GM23338 (cell line): ENCODE measurements at regions not wholly inside any gene's neighbourhood (a gene's known extent, or its start where the extent isn't known, plus 50 kb on each side); places are given as distances from the start of the nearest gene placed in this dataset.

Experiments
- ATAC-seq: fragments of 200-7000 bp; cut with Tn5 transposase; 3 replicates; pipeline ENCODE4 v1.9.1; 2020
- DNase-seq: peaks from one replicate; pipeline ENCODE4 v3.0.0-alpha.2; 2015; ENCODE audit warnings: low spot score
- H2AFZ ChIP-seq: fragments of 200-600 bp; sonication (generic); 2 replicates; pipeline ENCODE4 v1.8.0; 2016; ENCODE audit warnings: antibody characterized with exemption, mild to moderate bottlenecking, moderate library complexity
- H3F3A ChIP-seq: fragments of 200-600 bp; sonication (generic); replicated peaks from 2 replicates; pipeline ENCODE4 v1.8.0; 2017; ENCODE audit warnings: antibody characterized with exemption, mixed run types, low read depth
- H3K27ac ChIP-seq: fragments of 200-600 bp; sonication (generic); 2 replicates; pipeline ENCODE4 v1.6.1; 2016; ENCODE audit warnings: low read depth
- H3K27me3 ChIP-seq: fragments of 200-600 bp; sonication (generic); 2 replicates; pipeline ENCODE4 v1.8.0; 2016; ENCODE audit warnings: mild to moderate bottlenecking, mixed run types, moderate library complexity; ENCODE audit not compliant: insufficient read depth
- H3K36me3 ChIP-seq: fragments of 200-600 bp; sonication (generic); 2 replicates; pipeline ENCODE4 v1.8.0; 2016; ENCODE audit warnings: mild to moderate bottlenecking; ENCODE audit not compliant: insufficient read depth
- H3K4me1 ChIP-seq: fragments of 200-600 bp; sonication (generic); 2 replicates; pipeline ENCODE4 v1.8.0; 2016; ENCODE audit warnings: mild to moderate bottlenecking, moderate library complexity; ENCODE audit not compliant: insufficient read depth
- H3K4me2 ChIP-seq: fragments of 200-600 bp; sonication (generic); 2 replicates; pipeline ENCODE4 v1.7.1; 2017; ENCODE audit warnings: mixed run types
- H3K4me3 ChIP-seq: fragments of 200-600 bp; sonication (generic); 2 replicates; pipeline ENCODE4 v1.6.1; 2016; ENCODE audit warnings: mixed run types
- H3K79me2 ChIP-seq: fragments of 200-600 bp; sonication (generic); replicated peaks from 2 replicates; pipeline ENCODE4 v1.8.0; 2017; ENCODE audit warnings: mild to moderate bottlenecking; ENCODE audit not compliant: insufficient read depth
- H3K9me2 ChIP-seq: fragments of 200-600 bp; sonication (generic); 2 replicates; pipeline ENCODE4 v1.8.0; 2017; ENCODE audit not compliant: insufficient read depth
- H4K20me1 ChIP-seq: fragments of 200-600 bp; sonication (generic); replicated peaks from 2 replicates; pipeline ENCODE4 v1.8.0; 2017; ENCODE audit warnings: mild to moderate bottlenecking; ENCODE audit not compliant: insufficient read depth
- H3K27ac Mint-ChIP-seq: 2 replicates; pipeline ENCODE4 v1.8.0; 2020; ENCODE audit warnings: inconsistent platforms, mild to moderate bottlenecking, moderate library complexity, mixed read lengths
- H3K27me3 Mint-ChIP-seq: 3 replicates; pipeline ENCODE4 v1.8.0; 2022; ENCODE audit warnings: low read depth, mild to moderate bottlenecking, moderate library complexity, mixed read lengths, inconsistent platforms; ENCODE audit not compliant: insufficient read depth, poor library complexity
- H3K36me3 Mint-ChIP-seq: 3 replicates; pipeline ENCODE4 v1.8.0; 2021; ENCODE audit warnings: low read depth, mild to moderate bottlenecking, inconsistent platforms, moderate library complexity, mixed read lengths
- H3K4me1 Mint-ChIP-seq: 3 replicates; pipeline ENCODE4 v1.8.0; 2020; ENCODE audit warnings: mild to moderate bottlenecking, inconsistent platforms, mixed read lengths
- H3K4me3 Mint-ChIP-seq: 3 replicates; pipeline ENCODE4 v1.8.0; 2021; ENCODE audit warnings: moderate library complexity, mild to moderate bottlenecking, inconsistent platforms, mixed read lengths
- H3K9me3 Mint-ChIP-seq: 3 replicates; pipeline ENCODE4 v1.8.0; 2020; ENCODE audit warnings: moderate library complexity, mild to moderate bottlenecking, inconsistent platforms, mixed read lengths
- CREB1 ChIP-seq: fragments of 250-450 bp; sonication (Bioruptor Pico); IDR thresholded peaks from 2 replicates; pipeline ENCODE4 v1.5.0; 2020; ENCODE audit warnings: low read depth, mild to moderate bottlenecking, moderate library complexity
- EZH2 ChIP-seq: fragments of 200-600 bp; sonication (generic); IDR thresholded peaks from one replicate; pipeline ENCODE4 v1.8.0; 2017; ENCODE audit warnings: antibody characterized with exemption, mild to moderate bottlenecking, low read depth; ENCODE audit not compliant: unreplicated experiment
- JUNB ChIP-seq: IDR thresholded peaks from one replicate; pipeline ENCODE4 v1.6.1; 2016; ENCODE audit warnings: antibody characterized with exemption; ENCODE audit not compliant: unreplicated experiment
- NANOG ChIP-seq: IDR thresholded peaks from 2 replicates; pipeline ENCODE4 v1.6.1; 2016; ENCODE audit warnings: antibody characterized with exemption, borderline replicate concordance
- POLR2AphosphoS5 ChIP-seq: IDR thresholded peaks from 2 replicates; pipeline ENCODE4 v1.6.1; 2016; ENCODE audit warnings: antibody characterized with exemption, low read depth
- ZNF114 ChIP-seq: fragments of 250-450 bp; sonication (Bioruptor Pico); IDR thresholded peaks from 2 replicates; pipeline ENCODE4 v1.5.0; 2020; ENCODE audit warnings: mild to moderate bottlenecking, moderate library complexity
- ZNF331 ChIP-seq: fragments of 250-450 bp; sonication (Bioruptor Pico); IDR thresholded peaks from 2 replicates; pipeline ENCODE4 v1.5.0; 2020; ENCODE audit warnings: low read depth, mild to moderate bottlenecking, moderate library complexity
- ZNF462 ChIP-seq: fragments of 250-450 bp; sonication (Bioruptor Pico); IDR thresholded peaks from 2 replicates; pipeline ENCODE4 v1.5.0; 2020; ENCODE audit warnings: mild to moderate bottlenecking, moderate library complexity
- TF ChIP-seq, protein P1 (sequence below): IDR thresholded peaks from 2 replicates; pipeline ENCODE4 v1.6.1; 2016; ENCODE audit warnings: antibody characterized with exemption
- TF ChIP-seq, protein P2 (sequence below), 2 experiments: fragments of 200-600 bp in 1 of 2; sonication (generic) in 1 of 2; conservative IDR thresholded peaks; 2 replicates each; pipeline versions ENCODE4 v1.5.1 to v1.6.1; 2016 to 2017; ENCODE audit warnings: antibody characterized with exemption in 2 of 2, low read depth in 2 of 2, mild to moderate bottlenecking in 2 of 2, moderate library complexity in 1 of 2

DNA sequence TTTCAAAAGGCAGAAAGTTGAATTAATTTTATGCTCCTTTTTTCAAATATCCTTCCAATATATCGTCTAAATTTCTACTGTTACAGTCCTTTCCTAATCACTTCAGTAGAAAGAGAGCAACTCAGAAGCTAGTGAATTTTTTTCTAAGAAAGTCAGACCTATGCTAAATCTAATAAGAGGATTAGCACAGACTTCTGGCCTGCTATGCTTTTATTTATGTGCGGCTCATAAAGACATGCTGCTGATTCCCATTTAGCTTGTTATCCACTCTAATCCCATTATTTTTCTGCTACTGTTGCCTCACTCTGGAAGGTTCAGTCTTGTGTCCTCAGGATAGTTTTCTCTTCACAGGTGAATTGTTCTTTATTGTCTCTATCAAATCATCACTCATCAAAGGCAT, 473.5 kb upstream of the FAM241A start:
- no peak overlapping the region for H3K4me3 ChIP-seq
- no peak overlapping the region for H3K27ac Mint-ChIP-seq
- no peak for TF ChIP-seq EZH2
- no peak for TF ChIP-seq ZNF114 (CRISPR knock-in tag)
- TF ChIP-seq POLR2AphosphoS5, result no peak
- no peak for TF ChIP-seq CREB1 (CRISPR knock-in tag)
- TF ChIP-seq ZNF331 (CRISPR knock-in tag), result no peak
- TF ChIP-seq ZNF462 (CRISPR knock-in tag), result no peak
- no peak for TF ChIP-seq NANOG
- TF ChIP-seq, protein P1, sequence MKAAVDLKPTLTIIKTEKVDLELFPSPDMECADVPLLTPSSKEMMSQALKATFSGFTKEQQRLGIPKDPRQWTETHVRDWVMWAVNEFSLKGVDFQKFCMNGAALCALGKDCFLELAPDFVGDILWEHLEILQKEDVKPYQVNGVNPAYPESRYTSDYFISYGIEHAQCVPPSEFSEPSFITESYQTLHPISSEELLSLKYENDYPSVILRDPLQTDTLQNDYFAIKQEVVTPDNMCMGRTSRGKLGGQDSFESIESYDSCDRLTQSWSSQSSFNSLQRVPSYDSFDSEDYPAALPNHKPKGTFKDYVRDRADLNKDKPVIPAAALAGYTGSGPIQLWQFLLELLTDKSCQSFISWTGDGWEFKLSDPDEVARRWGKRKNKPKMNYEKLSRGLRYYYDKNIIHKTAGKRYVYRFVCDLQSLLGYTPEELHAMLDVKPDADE, result no peak
- TF ChIP-seq, protein P2, sequence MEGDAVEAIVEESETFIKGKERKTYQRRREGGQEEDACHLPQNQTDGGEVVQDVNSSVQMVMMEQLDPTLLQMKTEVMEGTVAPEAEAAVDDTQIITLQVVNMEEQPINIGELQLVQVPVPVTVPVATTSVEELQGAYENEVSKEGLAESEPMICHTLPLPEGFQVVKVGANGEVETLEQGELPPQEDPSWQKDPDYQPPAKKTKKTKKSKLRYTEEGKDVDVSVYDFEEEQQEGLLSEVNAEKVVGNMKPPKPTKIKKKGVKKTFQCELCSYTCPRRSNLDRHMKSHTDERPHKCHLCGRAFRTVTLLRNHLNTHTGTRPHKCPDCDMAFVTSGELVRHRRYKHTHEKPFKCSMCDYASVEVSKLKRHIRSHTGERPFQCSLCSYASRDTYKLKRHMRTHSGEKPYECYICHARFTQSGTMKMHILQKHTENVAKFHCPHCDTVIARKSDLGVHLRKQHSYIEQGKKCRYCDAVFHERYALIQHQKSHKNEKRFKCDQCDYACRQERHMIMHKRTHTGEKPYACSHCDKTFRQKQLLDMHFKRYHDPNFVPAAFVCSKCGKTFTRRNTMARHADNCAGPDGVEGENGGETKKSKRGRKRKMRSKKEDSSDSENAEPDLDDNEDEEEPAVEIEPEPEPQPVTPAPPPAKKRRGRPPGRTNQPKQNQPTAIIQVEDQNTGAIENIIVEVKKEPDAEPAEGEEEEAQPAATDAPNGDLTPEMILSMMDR (conservative IDR thresholded peaks at IDR 0.05; ENCODE audit: low read depth in 2 of 2), result no peak
- no peak for TF ChIP-seq JUNB
- H3K36me3 ChIP-seq, result no peaks in the 10 kb centered on the region
- no peaks in the 10 kb centered on the region for H3K27me3 ChIP-seq
- no peaks in the 10 kb centered on the region for H4K20me1 ChIP-seq
- H3K4me1 ChIP-seq, result no peaks in the 10 kb centered on the region
- H3K9me2 ChIP-seq, result no peaks in the 10 kb centered on the region
- H3K36me3 Mint-ChIP-seq, result no peaks in the 10 kb centered on the region
- no peaks in the 10 kb centered on the region for H3K9me3 Mint-ChIP-seq
- no peaks in the 10 kb centered on the region for H3K27me3 Mint-ChIP-seq
- H3K4me3 Mint-ChIP-seq, result no peak overlapping the region
- no peaks in the 10 kb centered on the region for H3K79me2 ChIP-seq
- H3K27ac ChIP-seq, result no peak overlapping the region
- H3K4me1 Mint-ChIP-seq, result peaks cover 8% of the 10 kb centered on the region
- H3K4me2 ChIP-seq, result no peak overlapping the region
- ATAC-seq (no peak), DNase-seq (no peak)
- no peak overlapping the region; the same call in 1 of the 2 replicates for H2AFZ ChIP-seq
- no peaks in the 10 kb centered on the region for H3F3A ChIP-seq
